ENCODE measurements at regions not wholly inside any gene's neighbourhood (a gene's known extent, or its start where the extent isn't known, plus 50 kb on each side); places are given as distances from the start of the nearest gene placed in this dataset.

DNA sequence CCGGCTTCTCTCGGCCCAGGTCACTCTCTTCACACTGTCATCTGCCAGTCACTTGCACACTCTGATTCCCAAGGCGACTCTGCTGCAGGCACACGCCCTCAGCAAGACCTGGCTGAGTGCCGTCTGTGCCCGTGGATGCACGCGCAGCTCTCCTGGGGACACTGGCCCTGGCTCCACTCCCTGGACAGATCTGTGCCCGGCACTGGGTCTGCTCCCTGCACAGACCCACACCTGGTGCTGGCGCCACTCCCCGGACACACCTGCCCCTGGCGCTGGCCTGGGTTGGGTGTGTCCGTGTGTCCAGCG lies 133.2 kb downstream of the DNAJB6 start:
- TF ChIP-seq, protein P1, sequence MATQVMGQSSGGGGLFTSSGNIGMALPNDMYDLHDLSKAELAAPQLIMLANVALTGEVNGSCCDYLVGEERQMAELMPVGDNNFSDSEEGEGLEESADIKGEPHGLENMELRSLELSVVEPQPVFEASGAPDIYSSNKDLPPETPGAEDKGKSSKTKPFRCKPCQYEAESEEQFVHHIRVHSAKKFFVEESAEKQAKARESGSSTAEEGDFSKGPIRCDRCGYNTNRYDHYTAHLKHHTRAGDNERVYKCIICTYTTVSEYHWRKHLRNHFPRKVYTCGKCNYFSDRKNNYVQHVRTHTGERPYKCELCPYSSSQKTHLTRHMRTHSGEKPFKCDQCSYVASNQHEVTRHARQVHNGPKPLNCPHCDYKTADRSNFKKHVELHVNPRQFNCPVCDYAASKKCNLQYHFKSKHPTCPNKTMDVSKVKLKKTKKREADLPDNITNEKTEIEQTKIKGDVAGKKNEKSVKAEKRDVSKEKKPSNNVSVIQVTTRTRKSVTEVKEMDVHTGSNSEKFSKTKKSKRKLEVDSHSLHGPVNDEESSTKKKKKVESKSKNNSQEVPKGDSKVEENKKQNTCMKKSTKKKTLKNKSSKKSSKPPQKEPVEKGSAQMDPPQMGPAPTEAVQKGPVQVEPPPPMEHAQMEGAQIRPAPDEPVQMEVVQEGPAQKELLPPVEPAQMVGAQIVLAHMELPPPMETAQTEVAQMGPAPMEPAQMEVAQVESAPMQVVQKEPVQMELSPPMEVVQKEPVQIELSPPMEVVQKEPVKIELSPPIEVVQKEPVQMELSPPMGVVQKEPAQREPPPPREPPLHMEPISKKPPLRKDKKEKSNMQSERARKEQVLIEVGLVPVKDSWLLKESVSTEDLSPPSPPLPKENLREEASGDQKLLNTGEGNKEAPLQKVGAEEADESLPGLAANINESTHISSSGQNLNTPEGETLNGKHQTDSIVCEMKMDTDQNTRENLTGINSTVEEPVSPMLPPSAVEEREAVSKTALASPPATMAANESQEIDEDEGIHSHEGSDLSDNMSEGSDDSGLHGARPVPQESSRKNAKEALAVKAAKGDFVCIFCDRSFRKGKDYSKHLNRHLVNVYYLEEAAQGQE (IDR thresholded peaks at IDR 0.05; ENCODE audit: insufficient read depth in 1 of 2, low read depth in 2 of 2, low read length in 1 of 2): no peak
- TF ChIP-seq, protein P2, sequence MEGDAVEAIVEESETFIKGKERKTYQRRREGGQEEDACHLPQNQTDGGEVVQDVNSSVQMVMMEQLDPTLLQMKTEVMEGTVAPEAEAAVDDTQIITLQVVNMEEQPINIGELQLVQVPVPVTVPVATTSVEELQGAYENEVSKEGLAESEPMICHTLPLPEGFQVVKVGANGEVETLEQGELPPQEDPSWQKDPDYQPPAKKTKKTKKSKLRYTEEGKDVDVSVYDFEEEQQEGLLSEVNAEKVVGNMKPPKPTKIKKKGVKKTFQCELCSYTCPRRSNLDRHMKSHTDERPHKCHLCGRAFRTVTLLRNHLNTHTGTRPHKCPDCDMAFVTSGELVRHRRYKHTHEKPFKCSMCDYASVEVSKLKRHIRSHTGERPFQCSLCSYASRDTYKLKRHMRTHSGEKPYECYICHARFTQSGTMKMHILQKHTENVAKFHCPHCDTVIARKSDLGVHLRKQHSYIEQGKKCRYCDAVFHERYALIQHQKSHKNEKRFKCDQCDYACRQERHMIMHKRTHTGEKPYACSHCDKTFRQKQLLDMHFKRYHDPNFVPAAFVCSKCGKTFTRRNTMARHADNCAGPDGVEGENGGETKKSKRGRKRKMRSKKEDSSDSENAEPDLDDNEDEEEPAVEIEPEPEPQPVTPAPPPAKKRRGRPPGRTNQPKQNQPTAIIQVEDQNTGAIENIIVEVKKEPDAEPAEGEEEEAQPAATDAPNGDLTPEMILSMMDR (IDR thresholded peaks at IDR 0.05): no peak
- TF ChIP-seq SIN3A (IDR thresholded peaks at IDR 0.05; ENCODE audit: borderline replicate concordance, insufficient read depth, low read depth, low read length): no peak
- no peak for TF ChIP-seq POLR2AphosphoS5 (IDR thresholded peaks at IDR 0.05; ENCODE audit: low read depth, low read length)
- TF ChIP-seq TCF7L2 (IDR thresholded peaks at IDR 0.05; ENCODE audit: low read depth, low read length): no peak

Measured in Panc1 (cell line).